ENCODE measurements at regions not wholly inside any gene's neighbourhood (a gene's known extent, or its start where the extent isn't known, plus 50 kb on each side); places are given as distances from the start of the nearest gene placed in this dataset.

DNA sequence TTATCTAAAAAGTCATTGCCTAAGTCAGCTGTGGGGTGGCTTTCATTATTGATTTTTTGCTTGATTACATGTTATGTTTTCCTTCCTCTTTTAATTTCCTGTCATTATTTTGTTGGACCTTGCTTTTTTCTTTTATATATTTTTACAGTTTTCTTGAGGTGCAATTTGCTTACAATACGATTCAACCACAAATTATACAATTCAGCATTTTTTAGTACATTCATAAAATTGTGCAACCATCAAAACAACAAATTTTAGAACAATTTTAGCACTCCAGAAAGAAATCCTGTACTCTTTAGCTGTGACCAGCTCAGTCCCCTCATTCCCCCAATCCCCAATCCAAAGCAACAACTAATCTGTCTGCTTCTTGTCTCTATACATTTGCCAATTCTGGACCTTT lies 608.9 kb downstream of the C6orf118 start:
- no peak overlapping the region for H2BK15ac ChIP-seq (ENCODE audit: low read depth, poor library complexity, severe bottlenecking)
- no peaks in the 10 kb centered on the region for H3K4me1 ChIP-seq (ENCODE audit: control insufficient read depth, insufficient read depth, low read depth, low read length)
- no peak overlapping the region for H3K14ac ChIP-seq (ENCODE audit: low read length in 2 of 2)

DNA sequence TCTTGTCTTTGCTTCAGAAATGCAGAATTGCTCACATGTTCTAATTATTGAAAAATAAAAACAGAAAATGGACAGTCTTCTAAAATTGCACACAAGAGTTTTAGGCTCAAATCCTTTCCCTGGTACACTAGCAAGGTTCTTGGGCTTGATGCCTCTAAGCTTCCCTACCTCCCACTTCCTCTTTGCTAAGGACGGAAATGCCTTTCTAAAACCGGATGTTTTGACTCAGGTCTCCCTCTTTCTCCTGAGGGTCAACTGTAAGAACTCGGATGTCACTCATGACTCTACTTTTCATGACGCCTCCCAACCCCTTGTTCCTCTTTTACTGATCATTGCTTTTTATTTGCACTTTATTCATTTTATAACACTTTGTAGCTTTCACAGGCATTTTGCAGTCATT lies 613.5 kb downstream of the C6orf118 start:
- Histone ChIP-seq H3K36me3 (ENCODE audit: control insufficient read depth in 1 of 2, insufficient read depth in 2 of 2, low read depth in 1 of 2, low read length in 2 of 2) (no peaks in the 10 kb centered on the region), H3K27ac (ENCODE audit: low read length, poor library complexity, severe bottlenecking) (no peak overlapping the region), H3K18ac (ENCODE audit: low read depth in 1 of 2, low read length in 2 of 2) (no peak overlapping the region), H3K79me1 (replicated peaks; ENCODE audit: low read length, poor library complexity, severe bottlenecking) (no peaks in the 10 kb centered on the region), H3K27me3 (ENCODE audit: control insufficient read depth in 1 of 2, insufficient read depth in 1 of 2, low read length in 2 of 2) (no peaks in the 10 kb centered on the region), H2AFZ (ENCODE audit: low read depth, low read length) (no peak overlapping the region), H3K23ac (ENCODE audit: low read length in 2 of 2) (no peak overlapping the region), H2BK5ac (ENCODE audit: low read depth, low read length, poor library complexity, severe bottlenecking) (no peak overlapping the region), H2AK5ac (ENCODE audit: low read length, severe bottlenecking) (no peak overlapping the region), H3K4me1 (ENCODE audit: control insufficient read depth, insufficient read depth, low read depth, low read length) (no peaks in the 10 kb centered on the region), H3K9me3 (ENCODE audit: control insufficient read depth, low read length) (no peaks in the 10 kb centered on the region), H2BK12ac (ENCODE audit: low read length in 2 of 2) (no peak overlapping the region), H3K4ac (ENCODE audit: low read depth in 1 of 2, low read length in 2 of 2) (no peak overlapping the region), H2BK120ac (ENCODE audit: low read depth, low read length) (no peak overlapping the region), H4K91ac (ENCODE audit: low read length) (no peak overlapping the region), H4K8ac (ENCODE audit: low read length) (no peak overlapping the region), H3K4me3 (ENCODE audit: insufficient read depth in 1 of 2, low read depth in 1 of 2, low read length in 2 of 2) (no peak overlapping the region), H3K14ac (ENCODE audit: low read length in 2 of 2) (no peak overlapping the region), H3K4me2 (ENCODE audit: low read length, poor library complexity, severe bottlenecking) (no peak overlapping the region), H2BK15ac (ENCODE audit: low read depth, poor library complexity, severe bottlenecking) (no peak overlapping the region), H3K9ac (ENCODE audit: low read length) (no peak overlapping the region)
- 86% methylated on average over 4 of the region's 4 CpGs for WGBS
- no peak for DNase-seq

More for the DNA sequence above, 608.9 kb downstream of the C6orf118 start:
- Histone ChIP-seq H3K18ac (ENCODE audit: low read depth in 1 of 2, low read length in 2 of 2) (no peak overlapping the region), H3K9ac (ENCODE audit: low read length) (no peak overlapping the region), H2AFZ (ENCODE audit: low read depth, low read length) (no peak overlapping the region), H3K36me3 (ENCODE audit: control insufficient read depth in 1 of 2, insufficient read depth in 2 of 2, low read depth in 1 of 2, low read length in 2 of 2) (no peaks in the 10 kb centered on the region), H3K4ac (ENCODE audit: low read depth in 1 of 2, low read length in 2 of 2) (no peak overlapping the region), H3K9me3 (ENCODE audit: control insufficient read depth, low read length) (no peaks in the 10 kb centered on the region), H4K8ac (ENCODE audit: low read length) (no peak overlapping the region), H2BK12ac (ENCODE audit: low read length in 2 of 2) (no peak overlapping the region), H3K23ac (ENCODE audit: low read length in 2 of 2) (no peak overlapping the region), H3K4me3 (ENCODE audit: insufficient read depth in 1 of 2, low read depth in 1 of 2, low read length in 2 of 2) (no peak overlapping the region), H3K4me2 (ENCODE audit: low read length, poor library complexity, severe bottlenecking) (no peak overlapping the region), H3K79me1 (replicated peaks; ENCODE audit: low read length, poor library complexity, severe bottlenecking) (no peaks in the 10 kb centered on the region), H3K27me3 (ENCODE audit: control insufficient read depth in 1 of 2, insufficient read depth in 1 of 2, low read length in 2 of 2) (no peaks in the 10 kb centered on the region), H3K27ac (ENCODE audit: low read length, poor library complexity, severe bottlenecking) (no peak overlapping the region), H2AK5ac (ENCODE audit: low read length, severe bottlenecking) (no peak overlapping the region), H2BK120ac (ENCODE audit: low read depth, low read length) (no peak overlapping the region), H2BK5ac (ENCODE audit: low read depth, low read length, poor library complexity, severe bottlenecking) (no peak overlapping the region), H4K91ac (ENCODE audit: low read length) (no peak overlapping the region)
- no peak for DNase-seq
- 56% methylated on average over 1 of the region's 1 CpG for WGBS

DNA sequence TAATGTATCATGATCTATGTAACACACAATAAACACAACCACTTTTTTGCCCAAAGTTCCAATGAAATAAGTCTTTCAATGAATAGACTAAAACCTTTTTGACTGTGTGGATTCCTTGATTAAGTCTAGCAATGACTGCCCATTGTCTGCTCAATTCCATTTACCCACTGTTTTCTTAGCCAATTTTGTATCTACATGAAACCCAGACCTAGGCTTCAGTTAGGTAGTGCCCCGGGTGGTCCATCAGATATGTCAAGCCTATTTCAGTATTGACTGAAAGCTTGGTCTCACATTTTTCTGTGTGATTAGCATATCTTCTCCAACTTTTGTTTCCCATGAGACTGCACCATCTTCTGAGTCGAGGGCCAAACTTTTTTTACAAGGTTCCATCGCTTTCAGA lies 615.0 kb downstream of the C6orf118 start:
- H3K4me2 ChIP-seq (ENCODE audit: low read length, poor library complexity, severe bottlenecking): no peak overlapping the region
- H3K9me3 ChIP-seq (ENCODE audit: control insufficient read depth, low read length): no peaks in the 10 kb centered on the region
- no peaks in the 10 kb centered on the region for H3K79me1 ChIP-seq (replicated peaks; ENCODE audit: low read length, poor library complexity, severe bottlenecking)
- no peak overlapping the region for H3K14ac ChIP-seq (ENCODE audit: low read length in 2 of 2)
- H2AK5ac ChIP-seq (ENCODE audit: low read length, severe bottlenecking): no peak overlapping the region
- H3K4me1 ChIP-seq (ENCODE audit: control insufficient read depth, insufficient read depth, low read depth, low read length): no peaks in the 10 kb centered on the region
- H2AFZ ChIP-seq (ENCODE audit: low read depth, low read length): no peak overlapping the region
- no peak overlapping the region for H3K27ac ChIP-seq (ENCODE audit: low read length, poor library complexity, severe bottlenecking)
- no peak overlapping the region for H3K4ac ChIP-seq (ENCODE audit: low read depth in 1 of 2, low read length in 2 of 2)
- 79% methylated on average over 3 of the region's 3 CpGs for WGBS
- no peak overlapping the region for H3K18ac ChIP-seq (ENCODE audit: low read depth in 1 of 2, low read length in 2 of 2)
- no peak overlapping the region for H2BK5ac ChIP-seq (ENCODE audit: low read depth, low read length, poor library complexity, severe bottlenecking)
- no peak for DNase-seq
- H3K23ac ChIP-seq (ENCODE audit: low read length in 2 of 2): no peak overlapping the region
- no peaks in the 10 kb centered on the region for H3K36me3 ChIP-seq (ENCODE audit: control insufficient read depth in 1 of 2, insufficient read depth in 2 of 2, low read depth in 1 of 2, low read length in 2 of 2)
- H2BK120ac ChIP-seq (ENCODE audit: low read depth, low read length): no peak overlapping the region
- H3K9ac ChIP-seq (ENCODE audit: low read length): no peak overlapping the region
- no peak overlapping the region for H4K8ac ChIP-seq (ENCODE audit: low read length)
- no peak overlapping the region for H2BK15ac ChIP-seq (ENCODE audit: low read depth, poor library complexity, severe bottlenecking)
- H2BK12ac ChIP-seq (ENCODE audit: low read length in 2 of 2): no peak overlapping the region
- H3K4me3 ChIP-seq (ENCODE audit: insufficient read depth in 1 of 2, low read depth in 1 of 2, low read length in 2 of 2): no peak overlapping the region
- H3K27me3 ChIP-seq (ENCODE audit: control insufficient read depth in 1 of 2, insufficient read depth in 1 of 2, low read length in 2 of 2): no peaks in the 10 kb centered on the region
- H4K91ac ChIP-seq (ENCODE audit: low read length): no peak overlapping the region

DNA sequence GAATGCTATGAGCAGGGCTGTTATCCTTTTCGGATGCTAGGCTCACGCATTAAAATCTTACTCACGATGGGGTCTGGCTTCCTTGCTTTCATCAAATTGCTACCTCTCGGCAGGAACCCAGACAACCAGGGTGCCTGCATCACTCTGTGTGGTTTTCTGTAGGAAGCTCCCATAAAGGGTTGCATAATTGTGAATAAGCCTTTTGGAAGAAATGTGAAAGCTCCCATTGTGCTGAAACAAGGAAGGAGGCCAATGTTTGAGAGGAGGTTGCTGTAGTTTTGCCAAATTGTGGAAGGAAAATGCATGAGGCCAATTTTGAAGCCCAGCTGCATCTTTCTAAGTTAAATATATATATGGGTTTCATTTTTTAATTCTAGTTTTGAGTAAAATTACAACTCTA lies 615.5 kb downstream of the C6orf118 start:
- Histone ChIP-seq H3K4ac (ENCODE audit: low read depth in 1 of 2, low read length in 2 of 2) (no peak overlapping the region), H3K14ac (ENCODE audit: low read length in 2 of 2) (no peak overlapping the region), H3K9ac (ENCODE audit: low read length) (no peak overlapping the region), H2AK5ac (ENCODE audit: low read length, severe bottlenecking) (no peak overlapping the region), H2AFZ (ENCODE audit: low read depth, low read length) (no peak overlapping the region), H4K91ac (ENCODE audit: low read length) (no peak overlapping the region), H3K23ac (ENCODE audit: low read length in 2 of 2) (no peak overlapping the region), H2BK120ac (ENCODE audit: low read depth, low read length) (no peak overlapping the region), H3K18ac (ENCODE audit: low read depth in 1 of 2, low read length in 2 of 2) (no peak overlapping the region), H3K79me1 (replicated peaks; ENCODE audit: low read length, poor library complexity, severe bottlenecking) (no peaks in the 10 kb centered on the region), H3K4me2 (ENCODE audit: low read length, poor library complexity, severe bottlenecking) (no peak overlapping the region), H3K4me3 (ENCODE audit: insufficient read depth in 1 of 2, low read depth in 1 of 2, low read length in 2 of 2) (no peak overlapping the region), H3K36me3 (ENCODE audit: control insufficient read depth in 1 of 2, insufficient read depth in 2 of 2, low read depth in 1 of 2, low read length in 2 of 2) (no peaks in the 10 kb centered on the region), H2BK15ac (ENCODE audit: low read depth, poor library complexity, severe bottlenecking) (no peak overlapping the region), H4K8ac (ENCODE audit: low read length) (no peak overlapping the region), H3K27ac (ENCODE audit: low read length, poor library complexity, severe bottlenecking) (no peak overlapping the region), H2BK12ac (ENCODE audit: low read length in 2 of 2) (no peak overlapping the region), H3K27me3 (ENCODE audit: control insufficient read depth in 1 of 2, insufficient read depth in 1 of 2, low read length in 2 of 2) (no peaks in the 10 kb centered on the region), H3K9me3 (ENCODE audit: control insufficient read depth, low read length) (no peaks in the 10 kb centered on the region), H3K4me1 (ENCODE audit: control insufficient read depth, insufficient read depth, low read depth, low read length) (no peaks in the 10 kb centered on the region), H2BK5ac (ENCODE audit: low read depth, low read length, poor library complexity, severe bottlenecking) (no peak overlapping the region)
- WGBS: 52% methylated on average over 4 of the region's 4 CpGs
- DNase-seq: no peak
